A549 (cell line): ENCODE measurements at regions not wholly inside any gene's neighbourhood (a gene's known extent, or its start where the extent isn't known, plus 50 kb on each side); places are given as distances from the start of the nearest gene placed in this dataset.

ENCODE experiments used
- ATAC-seq, 2 experiments: fragments of 200-7000 bp in 1 of 2; fragments of >200 bp in 1 of 2; cut with Nextera tagmentation in 1 of 2; cut with Tn5 transposase in 1 of 2; 3 replicates each; pipeline versions ENCODE4 v1.8.0 to v1.9.1; 2018 to 2020; ENCODE audit warnings: mild to moderate bottlenecking in 1 of 2, moderate library complexity in 1 of 2
- CTCF ChIA-PET: fragments of 300-600 bp; sonication (Branson Sonifier 250); formaldehyde crosslinking; extraction: SDS; loops from one replicate; lab custom pipeline; 2021; ENCODE audit warnings: antibody characterized with exemption, inconsistent platforms; lab: Yijun Ruan, JAX
- POLR2A ChIA-PET: fragments of 350-600 bp; formaldehyde crosslinking; extraction: SDS; loops from one replicate; lab custom pipeline; 2021; ENCODE audit warnings: antibody characterized with exemption, inconsistent platforms; lab: Yijun Ruan, JAX
- DNase-seq, 2 experiments: peaks; one replicate each; pipeline versions ENCODE4 v3.0.0 to v3.0.0-alpha.2; 2011 to 2016; ENCODE audit warnings: low read depth in 1 of 2, low spot score in 1 of 2
- FAIRE-seq: peaks from 2 replicates; lab custom pipeline; 2011; peaks lifted over from hg19 to GRCh38; lab: Jason Lieb, UNC
- H3K27ac ChIP-seq, 2 experiments: fragments of >200 bp; sonication (Bioruptor Twin); formaldehyde crosslinking; 3 replicates each; pipeline ENCODE4 v1.5.1; 2016 to 2017
- H3K4me1 ChIP-seq: fragments of >200 bp; sonication (Bioruptor Twin); formaldehyde crosslinking; 3 replicates; pipeline ENCODE4 v1.6.1; 2016
- H3K4me2 ChIP-seq: fragments of >200 bp; sonication (Bioruptor Twin); formaldehyde crosslinking; 3 replicates; pipeline ENCODE4 v1.6.1; 2016
- H3K4me3 ChIP-seq: fragments of >200 bp; sonication (Bioruptor Twin); formaldehyde crosslinking; 3 replicates; pipeline ENCODE4 v1.5.1; 2016
- H3K9me3 ChIP-seq: fragments of >200 bp; sonication (Bioruptor Twin); formaldehyde crosslinking; 3 replicates; pipeline ENCODE4 v1.6.1; 2016
- CEBPB ChIP-seq, 2 experiments: fragments of >200 bp in 1 of 2; sonication (Bioruptor Twin) in 1 of 2; formaldehyde crosslinking in 1 of 2; IDR thresholded peaks; 2 replicates each; pipeline ENCODE4 v1.6.1; 2012 to 2016
- CTCF ChIP-seq: fragments of >200 bp; sonication (Bioruptor Twin); formaldehyde crosslinking; IDR thresholded peaks from 3 replicates; pipeline ENCODE4 v1.5.1; 2016
- E2F6 ChIP-seq: IDR thresholded peaks from 2 replicates; pipeline ENCODE4 v1.6.1; 2012; ENCODE audit warnings: low read depth, borderline replicate concordance
- EHF ChIP-seq: fragments of 250-450 bp; sonication (Bioruptor Pico); IDR thresholded peaks from 2 replicates; pipeline ENCODE4 v1.5.0; 2020; ENCODE audit warnings: mild to moderate bottlenecking
- EHMT2 ChIP-seq: fragments of 200-600 bp; sonication (generic); IDR thresholded peaks from 2 replicates; pipeline ENCODE4 v1.6.1; 2016; ENCODE audit warnings: antibody characterized with exemption, low read depth, mild to moderate bottlenecking, moderate library complexity
- ELK1 ChIP-seq: fragments of 150-350 bp; IDR thresholded peaks from 2 replicates; pipeline ENCODE4 v1.6.1; 2014; ENCODE audit warnings: low read depth, mild to moderate bottlenecking, low read length
- ESRRA ChIP-seq: fragments of 150-350 bp; IDR thresholded peaks from 2 replicates; pipeline ENCODE4 v1.6.1; 2014; ENCODE audit warnings: mild to moderate bottlenecking, low read length, borderline replicate concordance
- FOSB ChIP-seq: fragments of 250-450 bp; sonication (Bioruptor Pico); IDR thresholded peaks from 2 replicates; pipeline ENCODE4 v1.5.0; 2020; ENCODE audit warnings: mild to moderate bottlenecking, moderate library complexity
- FOSL2 ChIP-seq, 2 experiments: fragments of 450-650 bp in 1 of 2; fragments of >200 bp in 1 of 2; sonication (Bioruptor Twin) in 1 of 2; formaldehyde crosslinking; IDR thresholded peaks; 2 replicates each; pipeline versions ENCODE4 v1.5.0 to v1.6.1; 2016 to 2020; ENCODE audit warnings: mild to moderate bottlenecking in 1 of 2, moderate library complexity in 1 of 2
- HDAC2 ChIP-seq: fragments of 200-600 bp; sonication (generic); IDR thresholded peaks from 2 replicates; pipeline ENCODE4 v1.6.1; 2016
- HEYL ChIP-seq: fragments of 250-450 bp; sonication (Bioruptor Pico); IDR thresholded peaks from 2 replicates; pipeline ENCODE4 v1.8.0; 2021; ENCODE audit warnings: mild to moderate bottlenecking, moderate library complexity
- HOXB13 ChIP-seq: fragments of 250-450 bp; sonication (Bioruptor Pico); IDR thresholded peaks from 2 replicates; pipeline ENCODE4 v1.5.0; 2020; ENCODE audit warnings: low read depth, mild to moderate bottlenecking, moderate library complexity
- HOXB5 ChIP-seq: fragments of 250-450 bp; sonication (Bioruptor Pico); IDR thresholded peaks from 2 replicates; pipeline ENCODE4 v1.5.0; 2020; ENCODE audit warnings: mild to moderate bottlenecking, moderate library complexity
- JUN ChIP-seq, 2 experiments: fragments of >200 bp; sonication (Bioruptor Twin); formaldehyde crosslinking; IDR thresholded peaks; 2 replicates in 1 of 2; 3 replicates in 1 of 2; pipeline ENCODE4 v1.6.1; 2016 to 2017
- NFE2L2 ChIP-seq: fragments of 150-350 bp; conservative IDR thresholded peaks from 2 replicates; pipeline ENCODE4 v1.6.1; 2014; ENCODE audit warnings: low read length
- NR3C1 ChIP-seq: fragments of >200 bp; sonication (Bioruptor Twin); formaldehyde crosslinking; IDR thresholded peaks from 3 replicates; pipeline ENCODE4 v1.6.1; 2017
- PHF8 ChIP-seq: fragments of 200-600 bp; sonication (generic); IDR thresholded peaks from 2 replicates; pipeline ENCODE4 v1.6.1; 2016; ENCODE audit warnings: low read depth, mild to moderate bottlenecking, antibody characterized with exemption, moderate library complexity, borderline replicate concordance
- POLR2A ChIP-seq: IDR thresholded peaks from 2 replicates; pipeline ENCODE4 v1.6.1; 2012; ENCODE audit warnings: mild to moderate bottlenecking, low read length
- RAD21 ChIP-seq, 2 experiments: fragments of >200 bp in 1 of 2; sonication (Bioruptor Twin) in 1 of 2; formaldehyde crosslinking in 1 of 2; IDR thresholded peaks in 1 of 2; conservative IDR thresholded peaks in 1 of 2; 2 replicates in 1 of 2; 3 replicates in 1 of 2; pipeline ENCODE4 v1.6.1; 2012 to 2018; ENCODE audit warnings: inconsistent platforms in 1 of 2
- RARB ChIP-seq: fragments of 250-450 bp; sonication (Bioruptor Pico); IDR thresholded peaks from 2 replicates; pipeline ENCODE4 v1.8.0; 2021; ENCODE audit warnings: mild to moderate bottlenecking, moderate library complexity
- RCOR1 ChIP-seq: fragments of 150-350 bp; IDR thresholded peaks from 2 replicates; pipeline ENCODE4 v1.6.1; 2014; ENCODE audit warnings: antibody characterized with exemption, low read length, low read depth
- RNF2 ChIP-seq: fragments of 200-600 bp; sonication (generic); IDR thresholded peaks from 2 replicates; pipeline ENCODE4 v1.6.1; 2016; ENCODE audit warnings: low read depth, mild to moderate bottlenecking, antibody characterized with exemption, moderate library complexity, borderline replicate concordance
- SREBF2 ChIP-seq: fragments of 450-650 bp; IDR thresholded peaks from 2 replicates; pipeline ENCODE4 v1.6.1; 2014; ENCODE audit warnings: mild to moderate bottlenecking, moderate library complexity
- TP53 ChIP-seq: fragments of 250-450 bp; sonication (Bioruptor Pico); IDR thresholded peaks from 2 replicates; pipeline ENCODE4 v1.5.0; 2021; ENCODE audit warnings: mild to moderate bottlenecking, moderate library complexity
- ZC3H11A ChIP-seq: fragments of 450-650 bp; IDR thresholded peaks from 2 replicates; pipeline ENCODE4 v1.6.1; 2014; ENCODE audit warnings: antibody characterized with exemption, mild to moderate bottlenecking
- ZSCAN20 ChIP-seq: fragments of 250-450 bp; sonication (Bioruptor Pico); IDR thresholded peaks from 2 replicates; pipeline ENCODE4 v1.8.0; 2022; ENCODE audit warnings: mild to moderate bottlenecking, moderate library complexity
- WGBS: methylation state at CpG from one replicate; pipeline ENCODE4 v1.1.6; 2017; ENCODE audit errors: missing lambda C conversion rate; 5-methylcytosine and 5-hydroxymethylcytosine counted together
- TF ChIP-seq, protein P1 (sequence below): fragments of >200 bp; sonication (Bioruptor Twin); formaldehyde crosslinking; IDR thresholded peaks from 3 replicates; pipeline ENCODE4 v1.6.1; 2016

- ChIA-PET POLR2A (no interaction called here), CTCF (interaction anchor here (1.0 to 1.4 kb wide), 2 partner anchors 8 to 32 kb away, joined by 3 read pairs; no protein-coding TSS in a partner anchor)
- FAIRE-seq (no peak), ATAC-seq (no peak), DNase-seq (no peak)
- Histone ChIP-seq H3K4me3 (no peak overlapping the region), H3K27ac (no peak overlapping the region), H3K9me3 (no peaks in the 10 kb centered on the region), H3K4me1 (no peaks in the 10 kb centered on the region), H3K4me2 (no peak overlapping the region)
- TF ChIP-seq NR3C1 (no peak), ELK1 (no peak), SREBF2 (no peak), NFE2L2 (no peak), FOSL2 (IDR thresholded peaks at IDR 0.05) (no peak), FOSL2 (CRISPR knock-in tag; IDR thresholded peaks at IDR 0.05) (no peak), RAD21 (conservative IDR thresholded peaks at IDR 0.05 in 1 of 2, IDR thresholded peaks at IDR 0.05 in 1 of 2) (no peak), HOXB13 (no peak), EHMT2 (no peak), RARB (no peak)
- 13% methylated on average over 6 of the region's 6 CpGs for WGBS
These were observed 130.7 kb upstream of the BACE2 start for GRCh38 chr21:41037212-41037611.

DNA sequence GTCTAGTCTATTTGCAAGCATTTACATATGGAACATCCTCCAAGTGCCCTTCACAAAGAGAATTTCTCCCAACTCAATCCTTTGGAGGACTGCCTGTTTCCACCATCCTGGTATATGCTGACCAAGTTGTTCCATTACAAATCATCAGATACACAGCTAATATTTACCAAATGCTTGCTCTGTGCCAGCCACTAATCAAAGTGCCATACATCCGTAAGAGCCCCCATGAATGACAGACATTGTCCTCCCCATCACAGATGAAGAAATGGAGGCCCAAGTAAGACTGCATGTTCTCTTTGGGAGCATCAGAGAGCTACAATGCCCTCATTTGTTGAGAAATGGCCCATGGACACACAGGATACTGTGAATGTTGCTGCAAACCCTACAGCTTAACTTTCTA, 130.0 kb upstream of the BACE2 start:
- POLR2A ChIA-PET = no interaction called here
- FAIRE-seq (no peak), DNase-seq (no peak), ATAC-seq (no peak)
- CTCF ChIA-PET = interaction anchor here (1.0 to 1.4 kb wide), 2 partner anchors 7 to 31 kb away, joined by 3 read pairs; no protein-coding TSS in a partner anchor
- H3K4me1 ChIP-seq = no peaks in the 10 kb centered on the region
- H3K4me3 ChIP-seq = no peak overlapping the region
- H3K9me3 ChIP-seq = no peaks in the 10 kb centered on the region
- TF ChIP-seq RAD21 (conservative IDR thresholded peaks at IDR 0.05 in 1 of 2, IDR thresholded peaks at IDR 0.05 in 1 of 2) = no peak
- TF ChIP-seq CEBPB (IDR thresholded peaks at IDR 0.05) = no peak
- TF ChIP-seq TP53 (CRISPR knock-in tag) = no peak
- no peak for TF ChIP-seq RNF2
- TF ChIP-seq E2F6 = no peak
- no peak for TF ChIP-seq RARB
- no peak overlapping the region for H3K27ac ChIP-seq
- WGBS = 82% methylated on average over 1 of the region's 1 CpG
- H3K4me2 ChIP-seq = no peak overlapping the region

GRCh38 chr21:41043014-41043413, 124.9 kb upstream of the BACE2 start:
- Histone ChIP-seq H3K4me3 (no peak overlapping the region), H3K27ac (no peak overlapping the region), H3K4me1 (no peaks in the 10 kb centered on the region), H3K4me2 (no peak overlapping the region), H3K9me3 (no peaks in the 10 kb centered on the region)
- TF ChIP-seq POLR2A = no peak
- TF ChIP-seq HOXB5 (CRISPR knock-in tag) = no peak
- no peak for TF ChIP-seq ZSCAN20 (CRISPR knock-in tag)
- TF ChIP-seq HEYL (CRISPR knock-in tag) = no peak
- no peak for TF ChIP-seq FOSB (CRISPR knock-in tag)
- no peak for TF ChIP-seq EHF (CRISPR knock-in tag)
- TF ChIP-seq EHMT2 = no peak
- TF ChIP-seq HDAC2 = no peak
- no peak for TF ChIP-seq JUN (IDR thresholded peaks at IDR 0.05)
- TF ChIP-seq CTCF = no peak
- TF ChIP-seq E2F6 = no peak
- no peak for TF ChIP-seq ZC3H11A
- TF ChIP-seq RAD21 (conservative IDR thresholded peaks at IDR 0.05 in 1 of 2, IDR thresholded peaks at IDR 0.05 in 1 of 2) = no peak
- TF ChIP-seq, protein P1, sequence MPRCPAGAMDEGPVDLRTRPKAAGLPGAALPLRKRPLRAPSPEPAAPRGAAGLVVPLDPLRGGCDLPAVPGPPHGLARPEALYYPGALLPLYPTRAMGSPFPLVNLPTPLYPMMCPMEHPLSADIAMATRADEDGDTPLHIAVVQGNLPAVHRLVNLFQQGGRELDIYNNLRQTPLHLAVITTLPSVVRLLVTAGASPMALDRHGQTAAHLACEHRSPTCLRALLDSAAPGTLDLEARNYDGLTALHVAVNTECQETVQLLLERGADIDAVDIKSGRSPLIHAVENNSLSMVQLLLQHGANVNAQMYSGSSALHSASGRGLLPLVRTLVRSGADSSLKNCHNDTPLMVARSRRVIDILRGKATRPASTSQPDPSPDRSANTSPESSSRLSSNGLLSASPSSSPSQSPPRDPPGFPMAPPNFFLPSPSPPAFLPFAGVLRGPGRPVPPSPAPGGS = no peak
- TF ChIP-seq PHF8 = no peak
- TF ChIP-seq ESRRA = no peak
- TF ChIP-seq RCOR1 = no peak
- no peak for TF ChIP-seq SREBF2
- no peak for TF ChIP-seq ELK1
- CTCF ChIA-PET = interaction anchor here (1.3 kb wide), 1 partner anchor 26 kb away, joined by 4 read pairs; no protein-coding TSS in a partner anchor
- ATAC-seq (0 out of 6 replicates have a peak, but pooled peaks of 1 of the 2 experiments have one; percentile 30), DNase-seq (peak in 1 of 2 experiments; percentile 22), FAIRE-seq (no peak)
- WGBS = 0% methylated on average over 2 of the region's 2 CpGs
- POLR2A ChIA-PET = no interaction called here
